NT2/D1 (cell line): ENCODE measurements at regions not wholly inside any gene's neighbourhood (a gene's known extent, or its start where the extent isn't known, plus 50 kb on each side); places are given as distances from the start of the nearest gene placed in this dataset.

Experiments
- SUZ12 ChIP-seq: IDR thresholded peaks from 2 replicates; pipeline ENCODE4 v1.6.1; 2011; ENCODE audit not compliant: insufficient read length, insufficient read depth; ENCODE audit errors: extremely low read depth
- YY1 ChIP-seq: IDR thresholded peaks from 2 replicates; pipeline ENCODE4 v1.6.1; 2011; ENCODE audit not compliant: insufficient read length, insufficient read depth
- ZNF274 ChIP-seq: IDR thresholded peaks from 2 replicates; pipeline ENCODE4 v1.6.1; 2011; ENCODE audit warnings: mild to moderate bottlenecking, low read depth, low read length

- TF ChIP-seq YY1 (no peak), SUZ12 (no peak), ZNF274 (no peak)
These were observed 139.1 kb upstream of the FMN2 start for GRCh38 chr1:239952348-239953308.
